GM12878 (cell line): ENCODE measurements at regions not wholly inside any gene's neighbourhood (a gene's known extent, or its start where the extent isn't known, plus 50 kb on each side); places are given as distances from the start of the nearest gene placed in this dataset.

ENCODE experiments used
- EZH2 ChIP-seq: IDR thresholded peaks from 2 replicates; pipeline ENCODE4 v1.6.1; 2012; ENCODE audit warnings: low read depth, mild to moderate bottlenecking, control low read depth, inconsistent platforms, low read length, borderline replicate concordance; ENCODE audit not compliant: control insufficient read depth
- GABPA ChIP-seq: IDR thresholded peaks from 2 replicates; pipeline ENCODE4 v1.6.1; 2014; ENCODE audit warnings: antibody characterized with exemption, low read depth, mild to moderate bottlenecking, inconsistent platforms
- JUNB ChIP-seq: IDR thresholded peaks from 2 replicates; pipeline ENCODE4 v1.6.1; 2016; ENCODE audit warnings: antibody characterized with exemption, mild to moderate bottlenecking
- NR2C2 ChIP-seq: IDR thresholded peaks from 2 replicates; pipeline ENCODE4 v1.6.1; 2011; ENCODE audit warnings: borderline replicate concordance, low read depth; ENCODE audit not compliant: control insufficient read depth, insufficient read length
- NRF1 ChIP-seq: conservative IDR thresholded peaks from 2 replicates; pipeline ENCODE4 v1.6.1; 2011; ENCODE audit warnings: mild to moderate bottlenecking, low read depth, low read length, improper control_type of control experiment
- POLR2AphosphoS5 ChIP-seq: IDR thresholded peaks from 2 replicates; pipeline ENCODE4 v1.6.1; 2011; ENCODE audit warnings: mild to moderate bottlenecking, low read length, inconsistent platforms
- RUNX3 ChIP-seq: IDR thresholded peaks from 2 replicates; pipeline ENCODE4 v1.6.1; 2012; ENCODE audit warnings: low read length, inconsistent platforms
- SMAD1 ChIP-seq: fragments of 450-650 bp; IDR thresholded peaks from 2 replicates; pipeline ENCODE4 v1.6.1; 2018; ENCODE audit warnings: mild to moderate bottlenecking, low read depth; ENCODE audit not compliant: partially characterized antibody
- ZNF24 ChIP-seq: fragments of 450-650 bp; IDR thresholded peaks from 2 replicates; pipeline ENCODE4 v1.6.1; 2017; ENCODE audit warnings: antibody characterized with exemption, mild to moderate bottlenecking
- TF ChIP-seq, protein P1 (sequence below), 3 experiments: IDR thresholded peaks in 2 of 3; conservative IDR thresholded peaks in 1 of 3; 2 replicates each; pipeline ENCODE4 v1.5.1; 2011; ENCODE audit warnings: low read depth in 3 of 3, low read length in 3 of 3, mild to moderate bottlenecking in 3 of 3, control low read depth in 2 of 3, moderate library complexity in 2 of 3, inconsistent platforms in 1 of 3, mixed read lengths in 1 of 3; ENCODE audit not compliant: control insufficient read depth in 2 of 3, insufficient read depth in 1 of 3; ENCODE audit errors: extremely low read depth in 1 of 3
- TF ChIP-seq, protein P2 (sequence below): fragments of 150-350 bp; IDR thresholded peaks from 2 replicates; pipeline ENCODE4 v1.6.1; 2016; ENCODE audit warnings: low read depth, low read length

DNA sequence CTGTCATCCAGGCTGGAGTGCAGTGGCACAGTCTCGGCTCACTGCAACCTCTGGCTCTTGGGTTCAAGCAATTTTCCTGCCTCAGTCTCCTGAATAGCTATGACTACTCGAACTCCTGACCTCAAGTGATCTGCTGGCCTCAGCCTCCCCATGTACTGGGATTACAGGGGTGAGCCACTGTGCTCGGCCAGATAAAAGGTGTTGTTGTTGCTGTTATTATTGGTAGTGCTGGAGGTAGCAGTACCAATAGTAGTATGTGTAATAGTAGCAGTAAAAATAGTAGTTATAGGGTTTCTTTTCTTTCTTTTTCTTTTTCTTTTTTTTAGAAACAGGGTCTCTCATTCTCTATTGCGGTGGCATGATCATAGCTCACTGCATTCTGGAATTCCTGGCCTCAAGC is 592.1 kb downstream of the ARAP2 start:
- no peak for TF ChIP-seq POLR2AphosphoS5
- TF ChIP-seq, protein P1, sequence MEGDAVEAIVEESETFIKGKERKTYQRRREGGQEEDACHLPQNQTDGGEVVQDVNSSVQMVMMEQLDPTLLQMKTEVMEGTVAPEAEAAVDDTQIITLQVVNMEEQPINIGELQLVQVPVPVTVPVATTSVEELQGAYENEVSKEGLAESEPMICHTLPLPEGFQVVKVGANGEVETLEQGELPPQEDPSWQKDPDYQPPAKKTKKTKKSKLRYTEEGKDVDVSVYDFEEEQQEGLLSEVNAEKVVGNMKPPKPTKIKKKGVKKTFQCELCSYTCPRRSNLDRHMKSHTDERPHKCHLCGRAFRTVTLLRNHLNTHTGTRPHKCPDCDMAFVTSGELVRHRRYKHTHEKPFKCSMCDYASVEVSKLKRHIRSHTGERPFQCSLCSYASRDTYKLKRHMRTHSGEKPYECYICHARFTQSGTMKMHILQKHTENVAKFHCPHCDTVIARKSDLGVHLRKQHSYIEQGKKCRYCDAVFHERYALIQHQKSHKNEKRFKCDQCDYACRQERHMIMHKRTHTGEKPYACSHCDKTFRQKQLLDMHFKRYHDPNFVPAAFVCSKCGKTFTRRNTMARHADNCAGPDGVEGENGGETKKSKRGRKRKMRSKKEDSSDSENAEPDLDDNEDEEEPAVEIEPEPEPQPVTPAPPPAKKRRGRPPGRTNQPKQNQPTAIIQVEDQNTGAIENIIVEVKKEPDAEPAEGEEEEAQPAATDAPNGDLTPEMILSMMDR (IDR thresholded peaks at IDR 0.05 in 2 of 3, conservative IDR thresholded peaks at IDR 0.05 in 1 of 3; ENCODE audit: control insufficient read depth in 2 of 3, extremely low read depth in 1 of 3, insufficient read depth in 1 of 3, low read depth in 3 of 3, low read length in 3 of 3), result no peak
- no peak for TF ChIP-seq NRF1
- TF ChIP-seq NR2C2, result no peak
- no peak for TF ChIP-seq EZH2
- no peak for TF ChIP-seq SMAD1
- TF ChIP-seq RUNX3, result no peak
- TF ChIP-seq, protein P2, sequence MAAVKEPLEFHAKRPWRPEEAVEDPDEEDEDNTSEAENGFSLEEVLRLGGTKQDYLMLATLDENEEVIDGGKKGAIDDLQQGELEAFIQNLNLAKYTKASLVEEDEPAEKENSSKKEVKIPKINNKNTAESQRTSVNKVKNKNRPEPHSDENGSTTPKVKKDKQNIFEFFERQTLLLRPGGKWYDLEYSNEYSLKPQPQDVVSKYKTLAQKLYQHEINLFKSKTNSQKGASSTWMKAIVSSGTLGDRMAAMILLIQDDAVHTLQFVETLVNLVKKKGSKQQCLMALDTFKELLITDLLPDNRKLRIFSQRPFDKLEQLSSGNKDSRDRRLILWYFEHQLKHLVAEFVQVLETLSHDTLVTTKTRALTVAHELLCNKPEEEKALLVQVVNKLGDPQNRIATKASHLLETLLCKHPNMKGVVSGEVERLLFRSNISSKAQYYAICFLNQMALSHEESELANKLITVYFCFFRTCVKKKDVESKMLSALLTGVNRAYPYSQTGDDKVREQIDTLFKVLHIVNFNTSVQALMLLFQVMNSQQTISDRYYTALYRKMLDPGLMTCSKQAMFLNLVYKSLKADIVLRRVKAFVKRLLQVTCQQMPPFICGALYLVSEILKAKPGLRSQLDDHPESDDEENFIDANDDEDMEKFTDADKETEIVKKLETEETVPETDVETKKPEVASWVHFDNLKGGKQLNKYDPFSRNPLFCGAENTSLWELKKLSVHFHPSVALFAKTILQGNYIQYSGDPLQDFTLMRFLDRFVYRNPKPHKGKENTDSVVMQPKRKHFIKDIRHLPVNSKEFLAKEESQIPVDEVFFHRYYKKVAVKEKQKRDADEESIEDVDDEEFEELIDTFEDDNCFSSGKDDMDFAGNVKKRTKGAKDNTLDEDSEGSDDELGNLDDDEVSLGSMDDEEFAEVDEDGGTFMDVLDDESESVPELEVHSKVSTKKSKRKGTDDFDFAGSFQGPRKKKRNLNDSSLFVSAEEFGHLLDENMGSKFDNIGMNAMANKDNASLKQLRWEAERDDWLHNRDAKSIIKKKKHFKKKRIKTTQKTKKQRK, result no peak
- TF ChIP-seq ZNF24, result no peak
- TF ChIP-seq JUNB, result no peak
- no peak for TF ChIP-seq GABPA
